ENCODE measurements at regions not wholly inside any gene's neighbourhood (a gene's known extent, or its start where the extent isn't known, plus 50 kb on each side); places are given as distances from the start of the nearest gene placed in this dataset.

- TF ChIP-seq CTCF (IDR thresholded peaks at IDR 0.05; ENCODE audit: low read length, missing control alignments), result no peak
- DNase-seq (ENCODE audit: low read depth), result peak; percentile 76
- H3K4me3 ChIP-seq (replicated peaks; ENCODE audit: low read depth, low read length), result peak overlapping the region; percentile 15
Measured at GRCh38 chr14:66105815-66106214, 380.4 kb upstream of the CCDC196 start.

GRCh38 chr14:66109426-66109825, 376.7 kb upstream of the CCDC196 start:
- no peak overlapping the region for H3K4me3 ChIP-seq (replicated peaks; ENCODE audit: low read depth, low read length)
- TF ChIP-seq CTCF (IDR thresholded peaks at IDR 0.05; ENCODE audit: low read length, missing control alignments), result no peak
- no peak for DNase-seq (ENCODE audit: low read depth)

- no peak for TF ChIP-seq CTCF (IDR thresholded peaks at IDR 0.05; ENCODE audit: low read length, missing control alignments)
- no peak overlapping the region for H3K4me3 ChIP-seq (replicated peaks; ENCODE audit: low read depth, low read length)
- DNase-seq (ENCODE audit: low read depth), result no peak
Measured at GRCh38 chr14:66111891-66112290, 374.3 kb upstream of the CCDC196 start.

- H3K4me3 ChIP-seq (replicated peaks; ENCODE audit: low read depth, low read length), result no peak overlapping the region
- no peak for DNase-seq (ENCODE audit: low read depth)
- TF ChIP-seq CTCF (IDR thresholded peaks at IDR 0.05; ENCODE audit: low read length, missing control alignments), result no peak
Measured at GRCh38 chr14:66114071-66114470, 372.1 kb upstream of the CCDC196 start.

GRCh38 chr14:66115740-66116502, 370.2 kb upstream of the CCDC196 start:
- DNase-seq (ENCODE audit: low read depth), result no peak
- TF ChIP-seq CTCF (IDR thresholded peaks at IDR 0.05; ENCODE audit: low read length, missing control alignments), result no peak
- H3K4me3 ChIP-seq (replicated peaks; ENCODE audit: low read depth, low read length), result no peak overlapping the region

- no peak for DNase-seq (ENCODE audit: low read depth)
- no peak for TF ChIP-seq CTCF (IDR thresholded peaks at IDR 0.05; ENCODE audit: low read length, missing control alignments)
Measured at GRCh38 chr14:66116732-66117131, 369.4 kb upstream of the CCDC196 start.

GRCh38 chr14:66117600-66117999, 368.6 kb upstream of the CCDC196 start:
- DNase-seq (ENCODE audit: low read depth), result peak; percentile 77
- TF ChIP-seq CTCF (IDR thresholded peaks at IDR 0.05; ENCODE audit: low read length, missing control alignments), result no peak

More at GRCh38 chr14:66116732-66117131, 369.4 kb upstream of the CCDC196 start:
- H3K4me3 ChIP-seq (replicated peaks; ENCODE audit: low read depth, low read length), result no peak overlapping the region

More at GRCh38 chr14:66117600-66117999, 368.6 kb upstream of the CCDC196 start:
- no peak overlapping the region for H3K4me3 ChIP-seq (replicated peaks; ENCODE audit: low read depth, low read length)
